GM06990 (cell line): ENCODE measurements at regions not wholly inside any gene's neighbourhood (a gene's known extent, or its start where the extent isn't known, plus 50 kb on each side); places are given as distances from the start of the nearest gene placed in this dataset.
"Not testable (repeated sequence)": the region's sequence is repeated elsewhere in the genome, so short reads cannot be mapped to it uniquely, and the experiment has no call there.

ENCODE experiments used
- DNase-seq: peaks from one replicate; pipeline ENCODE4 v3.0.0-alpha.2; 2011; ENCODE audit not compliant: insufficient read length; ENCODE audit errors: extremely low read depth
- H3K27me3 ChIP-seq: replicated peaks from 2 replicates; pipeline ENCODE4 v1.6.0; 2011; ENCODE audit warnings: low read length; ENCODE audit not compliant: control insufficient read depth, insufficient read depth
- H3K36me3 ChIP-seq: 2 replicates; pipeline ENCODE4 v1.5.1; 2011; ENCODE audit warnings: low read length; ENCODE audit not compliant: control insufficient read depth, insufficient read depth
- H3K4me3 ChIP-seq: replicated peaks from 2 replicates; pipeline ENCODE4 v1.5.1; 2011; ENCODE audit warnings: low read depth, mild to moderate bottlenecking, control low read depth, low read length
- CTCF ChIP-seq: IDR thresholded peaks from 2 replicates; pipeline ENCODE4 v1.5.1; 2011; ENCODE audit warnings: low read length, control low read depth, mild to moderate bottlenecking, inconsistent platforms; ENCODE audit not compliant: insufficient read depth, poor library complexity, severe bottlenecking

- not testable (repeated sequence) for DNase-seq, H3K4me3 ChIP-seq, H3K27me3 ChIP-seq, H3K36me3 ChIP-seq
- peak; percentile 60 for TF ChIP-seq CTCF
These were observed 287.1 kb downstream of the SPATA31A6 start for GRCh38 chr9:42470577-42470976.

GRCh38 chr9:42490989-42491388 is 307.5 kb downstream of the SPATA31A6 start:
- DNase-seq, H3K36me3 ChIP-seq, H3K4me3 ChIP-seq, H3K27me3 ChIP-seq: not testable (repeated sequence)

- not testable (repeated sequence) for H3K36me3 ChIP-seq, H3K4me3 ChIP-seq, H3K27me3 ChIP-seq
- DNase-seq = peak; percentile 1
These were observed 319.3 kb downstream of the SPATA31A6 start for GRCh38 chr9:42502620-42503264.

GRCh38 chr9:42508111-42508510 is 324.7 kb downstream of the SPATA31A6 start:
- not testable (repeated sequence) for H3K4me3 ChIP-seq, H3K27me3 ChIP-seq, DNase-seq, H3K36me3 ChIP-seq

GRCh38 chr9:42513535-42513934 is 330.1 kb downstream of the SPATA31A6 start:
- not testable (repeated sequence) for H3K36me3 ChIP-seq, DNase-seq, H3K27me3 ChIP-seq, H3K4me3 ChIP-seq

GRCh38 chr9:42534325-42534983 is 351.0 kb downstream of the SPATA31A6 start:
- not testable (repeated sequence) for H3K4me3 ChIP-seq, DNase-seq, H3K27me3 ChIP-seq, H3K36me3 ChIP-seq

GRCh38 chr9:42534984-42535325 is 351.5 kb downstream of the SPATA31A6 start:
- not testable (repeated sequence) for DNase-seq, H3K36me3 ChIP-seq, H3K27me3 ChIP-seq, H3K4me3 ChIP-seq
- TF ChIP-seq CTCF = peak; percentile 24

- not testable (repeated sequence) for H3K27me3 ChIP-seq, H3K4me3 ChIP-seq, DNase-seq, H3K36me3 ChIP-seq
- TF ChIP-seq CTCF = peak; percentile 26
These were observed 367.4 kb downstream of the SPATA31A6 start for GRCh38 chr9:42550789-42551357.

GRCh38 chr9:42568530-42568929 is 385.1 kb downstream of the SPATA31A6 start:
- not testable (repeated sequence) for H3K36me3 ChIP-seq, H3K4me3 ChIP-seq, DNase-seq, H3K27me3 ChIP-seq

GRCh38 chr9:42568942-42569556 is 385.6 kb downstream of the SPATA31A6 start:
- H3K36me3 ChIP-seq, H3K4me3 ChIP-seq, H3K27me3 ChIP-seq, DNase-seq: not testable (repeated sequence)

GRCh38 chr9:42577851-42578250 is 394.4 kb downstream of the SPATA31A6 start:
- not testable (repeated sequence) for H3K27me3 ChIP-seq, DNase-seq, H3K4me3 ChIP-seq, H3K36me3 ChIP-seq
